Thymus (tissue), 11 donors: ENCODE measurements at regions not wholly inside any gene's neighbourhood (a gene's known extent, or its start where the extent isn't known, plus 50 kb on each side); places are given as distances from the start of the nearest gene placed in this dataset.
"Not testable (repeated sequence)": the region's sequence is repeated elsewhere in the genome, so short reads cannot be mapped to it uniquely, and the experiment has no call there.

Experiments used
- DNase-seq, 9 donors: peaks; one replicate each; pipeline ENCODE4 v3.0.0-alpha.2; 2013; ENCODE audit warnings: low spot score in 9 of 9, low read depth in 6 of 9, missing footprints in 1 of 9
- H3K27ac ChIP-seq, 2 donors: one replicate each; pipeline ENCODE4 v1.5.1; 2013; ENCODE audit warnings: control low read depth in 1 of 2, low read depth in 1 of 2, low read length in 1 of 2, mild to moderate bottlenecking in 1 of 2, moderate library complexity in 1 of 2
- H3K27me3 ChIP-seq, 2 donors: one replicate each; pipeline ENCODE4 v1.5.1; 2013; ENCODE audit warnings: low read length in 1 of 2; ENCODE audit not compliant: control insufficient read depth in 2 of 2, insufficient read depth in 1 of 2
- H3K36me3 ChIP-seq, 2 donors: one replicate each; pipeline ENCODE4 v1.5.1; 2013; ENCODE audit warnings: low read length in 1 of 2, mild to moderate bottlenecking in 1 of 2, moderate library complexity in 1 of 2; ENCODE audit not compliant: control insufficient read depth in 2 of 2, insufficient read depth in 2 of 2
- H3K4me1 ChIP-seq, 2 donors: one replicate each; pipeline ENCODE4 v1.5.1; 2013; ENCODE audit warnings: low read length in 2 of 2; ENCODE audit not compliant: control insufficient read depth in 2 of 2, insufficient read depth in 2 of 2
- H3K4me3 ChIP-seq, 2 donors: one replicate each; pipeline ENCODE4 v1.5.1; 2013; ENCODE audit warnings: low read length in 2 of 2, control low read depth in 1 of 2, mild to moderate bottlenecking in 1 of 2
- H3K9me3 ChIP-seq, 2 donors: one replicate each; pipeline ENCODE4 v1.5.1; 2013; ENCODE audit warnings: low read length in 1 of 2, mild to moderate bottlenecking in 1 of 2; ENCODE audit not compliant: control insufficient read depth in 2 of 2, insufficient read depth in 1 of 2
- WGBS: extraction: QIAGEN DNeasy Blood & Tissue Kit; methylation state at CpG from one replicate; pipeline ENCODE4 v1.1.7; 2013; 5-methylcytosine and 5-hydroxymethylcytosine counted together
- donor health status: healthy.

GRCh38 chr4:125200556-125200955 lies 114.2 kb upstream of the FAT4 start:
- H3K4me1 ChIP-seq: no peaks in the 10 kb centered on the region
- no peaks in the 10 kb centered on the region for H3K27me3 ChIP-seq
- no peak overlapping the region for H3K27ac ChIP-seq
- WGBS: 89% methylated on average over 1 of the region's 1 CpG
- no peak for DNase-seq
- no peaks in the 10 kb centered on the region for H3K36me3 ChIP-seq
- peaks cover 0 to 3% of the 10 kb centered on the region in 2 donors for H3K9me3 ChIP-seq
- H3K4me3 ChIP-seq: no peak overlapping the region

- Histone ChIP-seq H3K27ac (no peak overlapping the region), H3K9me3 (no peaks in the 10 kb centered on the region), H3K4me1 (no peaks in the 10 kb centered on the region), H3K4me3 (no peak overlapping the region), H3K27me3 (no peaks in the 10 kb centered on the region), H3K36me3 (no peaks in the 10 kb centered on the region)
- no peak for DNase-seq
- WGBS: 94% methylated on average over 2 of the region's 2 CpGs
These were observed 115.8 kb upstream of the FAT4 start for GRCh38 chr4:125198916-125199315.

- not testable (repeated sequence) for H3K36me3 ChIP-seq, H3K4me1 ChIP-seq, H3K4me3 ChIP-seq, H3K9me3 ChIP-seq, H3K27ac ChIP-seq, DNase-seq, H3K27me3 ChIP-seq
- 97% methylated on average over 30 of the region's 30 CpGs for WGBS
These were observed 122.8 kb upstream of the FAT4 start for GRCh38 chr4:125191874-125192459.

GRCh38 chr4:125191232-125191631 lies 123.5 kb upstream of the FAT4 start:
- 97% methylated on average over 3 of the region's 3 CpGs for WGBS
- H3K4me3 ChIP-seq: no peak overlapping the region
- H3K36me3 ChIP-seq: no peaks in the 10 kb centered on the region
- peaks cover 0 to 10% of the 10 kb centered on the region in 2 donors for H3K9me3 ChIP-seq
- H3K4me1 ChIP-seq: no peaks in the 10 kb centered on the region
- H3K27me3 ChIP-seq: no peaks in the 10 kb centered on the region
- DNase-seq: no peak
- no peak overlapping the region for H3K27ac ChIP-seq

GRCh38 chr4:125187226-125188176 lies 127.3 kb upstream of the FAT4 start:
- WGBS: 89% methylated on average over 4 of the region's 4 CpGs
- Histone ChIP-seq H3K36me3 (no peaks in the 10 kb centered on the region), H3K4me1 (no peaks in the 10 kb centered on the region), H3K27me3 (no peaks in the 10 kb centered on the region), H3K27ac (no peak overlapping the region), H3K9me3 (peaks cover 0 to 7% of the 10 kb centered on the region in 2 donors), H3K4me3 (no peak overlapping the region)
- DNase-seq: no peak

GRCh38 chr4:125184116-125184515 lies 130.6 kb upstream of the FAT4 start:
- H3K27me3 ChIP-seq: no peaks in the 10 kb centered on the region
- WGBS: 94% methylated on average over 3 of the region's 3 CpGs
- H3K9me3 ChIP-seq: no peaks in the 10 kb centered on the region
- DNase-seq: no peak
- no peak overlapping the region for H3K4me3 ChIP-seq
- no peaks in the 10 kb centered on the region for H3K36me3 ChIP-seq
- no peaks in the 10 kb centered on the region for H3K4me1 ChIP-seq
- H3K27ac ChIP-seq: no peak overlapping the region

- 91% methylated on average over 3 of the region's 3 CpGs for WGBS
- H3K27ac ChIP-seq: no peak overlapping the region
- no peak overlapping the region for H3K4me3 ChIP-seq
- no peak for DNase-seq
- H3K4me1 ChIP-seq: no peaks in the 10 kb centered on the region
- no peaks in the 10 kb centered on the region for H3K36me3 ChIP-seq
- H3K9me3 ChIP-seq: no peaks in the 10 kb centered on the region
- no peaks in the 10 kb centered on the region for H3K27me3 ChIP-seq
These were observed 133.0 kb upstream of the FAT4 start for GRCh38 chr4:125181804-125182203.

GRCh38 chr4:125179727-125180126 lies 135.0 kb upstream of the FAT4 start:
- no peaks in the 10 kb centered on the region for H3K4me1 ChIP-seq
- 89% methylated on average over 4 of the region's 4 CpGs for WGBS
- H3K4me3 ChIP-seq: no peak overlapping the region
- no peaks in the 10 kb centered on the region for H3K9me3 ChIP-seq
- no peak overlapping the region for H3K27ac ChIP-seq
- H3K36me3 ChIP-seq: no peaks in the 10 kb centered on the region
- no peak for DNase-seq
- H3K27me3 ChIP-seq: no peaks in the 10 kb centered on the region

- no peak overlapping the region for H3K4me3 ChIP-seq
- no peak overlapping the region for H3K27ac ChIP-seq
- H3K36me3 ChIP-seq: no peaks in the 10 kb centered on the region
- DNase-seq: no peak
- H3K9me3 ChIP-seq: no peaks in the 10 kb centered on the region
- H3K27me3 ChIP-seq: no peaks in the 10 kb centered on the region
- H3K4me1 ChIP-seq: no peaks in the 10 kb centered on the region
- WGBS: 84% methylated on average over 1 of the region's 1 CpG
These were observed 145.6 kb upstream of the FAT4 start for GRCh38 chr4:125169192-125169591.
